GM18520 (cell line): ENCODE measurements at regions not wholly inside any gene's neighbourhood (a gene's known extent, or its start where the extent isn't known, plus 50 kb on each side); places are given as distances from the start of the nearest gene placed in this dataset.

Experiments used
- ATAC-seq: cut with Tn5 transposase; IDR thresholded peaks from one replicate; pipeline ENCODE4 v1.9.1; 2021; ENCODE audit not compliant: unreplicated experiment

GRCh38 chr12:63319936-63320633 is 169.1 kb upstream of the AVPR1A start:
- ATAC-seq: no peak

GRCh38 chr12:63319386-63319785 is 168.4 kb upstream of the AVPR1A start:
- ATAC-seq: no peak

GRCh38 chr12:63318933-63319332 is 167.9 kb upstream of the AVPR1A start:
- ATAC-seq: no peak

GRCh38 chr12:63318313-63318712 is 167.3 kb upstream of the AVPR1A start:
- ATAC-seq: no peak

GRCh38 chr12:63317880-63318279 is 166.9 kb upstream of the AVPR1A start:
- ATAC-seq: no peak

- ATAC-seq: no peak
Observed at GRCh38 chr12:63317286-63317846, 166.4 kb upstream of the AVPR1A start.

- ATAC-seq: no peak
Observed at GRCh38 chr12:63313139-63313538, 162.1 kb upstream of the AVPR1A start.

GRCh38 chr12:63308671-63309070 is 157.7 kb upstream of the AVPR1A start:
- ATAC-seq: no peak

GRCh38 chr12:63307849-63308248 is 156.8 kb upstream of the AVPR1A start:
- ATAC-seq: no peak

- no peak for ATAC-seq
Observed at GRCh38 chr12:63305901-63306875, 155.2 kb upstream of the AVPR1A start.

GRCh38 chr12:63304887-63305316 is 153.9 kb upstream of the AVPR1A start:
- peak; percentile 29 for ATAC-seq

- ATAC-seq: no peak
Observed at GRCh38 chr12:63302941-63303536, 152.0 kb upstream of the AVPR1A start.

- peak; percentile 83 for ATAC-seq
Observed at GRCh38 chr12:63302269-63302940, 151.4 kb upstream of the AVPR1A start.

GRCh38 chr12:63301311-63301710 is 150.3 kb upstream of the AVPR1A start:
- no peak for ATAC-seq

GRCh38 chr12:63298386-63298930 is 147.5 kb upstream of the AVPR1A start:
- ATAC-seq: no peak

GRCh38 chr12:63294327-63294632 is 143.3 kb upstream of the AVPR1A start:
- ATAC-seq: no peak

GRCh38 chr12:63292471-63293221 is 141.6 kb upstream of the AVPR1A start:
- no peak for ATAC-seq

GRCh38 chr12:63276537-63277365 is 125.8 kb upstream of the AVPR1A start:
- ATAC-seq: peak; percentile 56

- no peak for ATAC-seq
Observed at GRCh38 chr12:63266988-63267387, 116.0 kb upstream of the AVPR1A start.
